ENCODE measurements at regions not wholly inside any gene's neighbourhood (a gene's known extent, or its start where the extent isn't known, plus 50 kb on each side); places are given as distances from the start of the nearest gene placed in this dataset.

- Histone ChIP-seq H3K4me1 (ENCODE audit: low read length) (no peaks in the 10 kb centered on the region), H3K9ac (ENCODE audit: low read length) (no peak overlapping the region), H3K79me2 (ENCODE audit: low read length) (no peaks in the 10 kb centered on the region), H3K27me3 (ENCODE audit: low read depth, low read length) (peaks cover 25% of the 10 kb centered on the region), H3K27ac (ENCODE audit: low read length) (no peak overlapping the region), H3K36me3 (replicated peaks; ENCODE audit: low read depth, low read length) (no peaks in the 10 kb centered on the region), H4K20me1 (ENCODE audit: insufficient read depth, low read length) (no peaks in the 10 kb centered on the region), H3K4me3 (ENCODE audit: low read length) (no peak overlapping the region), H3K9me3 (ENCODE audit: insufficient read depth, low read length) (no peaks in the 10 kb centered on the region), H3K4me2 (ENCODE audit: low read length) (no peak overlapping the region), H2AFZ (ENCODE audit: low read depth, low read length) (no peak overlapping the region)
- no peak for TF ChIP-seq EZH2phosphoT487 (IDR thresholded peaks at IDR 0.05; ENCODE audit: low read depth)
- TF ChIP-seq, protein P1, sequence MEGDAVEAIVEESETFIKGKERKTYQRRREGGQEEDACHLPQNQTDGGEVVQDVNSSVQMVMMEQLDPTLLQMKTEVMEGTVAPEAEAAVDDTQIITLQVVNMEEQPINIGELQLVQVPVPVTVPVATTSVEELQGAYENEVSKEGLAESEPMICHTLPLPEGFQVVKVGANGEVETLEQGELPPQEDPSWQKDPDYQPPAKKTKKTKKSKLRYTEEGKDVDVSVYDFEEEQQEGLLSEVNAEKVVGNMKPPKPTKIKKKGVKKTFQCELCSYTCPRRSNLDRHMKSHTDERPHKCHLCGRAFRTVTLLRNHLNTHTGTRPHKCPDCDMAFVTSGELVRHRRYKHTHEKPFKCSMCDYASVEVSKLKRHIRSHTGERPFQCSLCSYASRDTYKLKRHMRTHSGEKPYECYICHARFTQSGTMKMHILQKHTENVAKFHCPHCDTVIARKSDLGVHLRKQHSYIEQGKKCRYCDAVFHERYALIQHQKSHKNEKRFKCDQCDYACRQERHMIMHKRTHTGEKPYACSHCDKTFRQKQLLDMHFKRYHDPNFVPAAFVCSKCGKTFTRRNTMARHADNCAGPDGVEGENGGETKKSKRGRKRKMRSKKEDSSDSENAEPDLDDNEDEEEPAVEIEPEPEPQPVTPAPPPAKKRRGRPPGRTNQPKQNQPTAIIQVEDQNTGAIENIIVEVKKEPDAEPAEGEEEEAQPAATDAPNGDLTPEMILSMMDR (IDR thresholded peaks at IDR 0.05; ENCODE audit: low read depth, low read length) = peak; percentile 86
These were observed 56.1 kb upstream of the SLC35G4 start for GRCh38 chr18:11553098-11553940.

DNA sequence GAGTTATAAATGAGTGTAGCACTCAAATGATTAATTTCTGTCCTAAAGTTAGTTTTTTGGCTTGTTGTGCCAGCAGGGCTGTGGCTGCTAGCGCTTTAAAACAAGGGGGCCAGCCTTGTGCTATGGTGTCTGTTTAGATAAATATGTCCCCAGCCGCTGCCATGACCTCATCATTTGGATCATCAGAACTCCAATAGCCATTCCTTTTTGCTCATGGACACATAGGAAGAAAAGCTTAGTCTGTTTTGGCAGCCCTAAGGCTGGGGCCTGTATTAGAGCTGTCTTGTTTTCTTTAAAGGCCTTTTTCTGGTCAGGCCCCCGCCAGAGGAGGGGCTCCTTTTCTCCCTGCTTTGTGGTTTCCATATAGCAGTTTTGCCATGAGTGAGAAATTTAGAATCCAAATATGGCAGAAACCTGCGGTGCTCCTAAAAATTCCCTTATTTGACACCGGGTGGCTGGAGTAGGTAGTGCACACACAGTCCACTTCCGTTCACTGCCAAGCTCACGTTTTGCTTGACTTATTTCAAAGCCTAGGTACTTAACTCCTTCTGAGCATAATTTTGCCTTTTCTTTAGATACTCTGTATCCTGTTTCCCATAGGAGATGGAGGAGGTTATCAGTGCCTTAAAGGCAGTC is 60.4 kb upstream of the SLC35G4 start:
- no peaks in the 10 kb centered on the region for H3K79me2 ChIP-seq (ENCODE audit: low read length)
- no peak overlapping the region for H3K4me3 ChIP-seq (ENCODE audit: low read length)
- peaks cover 28% of the 10 kb centered on the region for H3K27me3 ChIP-seq (ENCODE audit: low read depth, low read length)
- H3K4me1 ChIP-seq (ENCODE audit: low read length) = no peaks in the 10 kb centered on the region
- H3K9me3 ChIP-seq (ENCODE audit: insufficient read depth, low read length) = no peaks in the 10 kb centered on the region
- no peak overlapping the region for H3K4me2 ChIP-seq (ENCODE audit: low read length)
- H3K27ac ChIP-seq (ENCODE audit: low read length) = no peak overlapping the region
- no peak overlapping the region for H3K9ac ChIP-seq (ENCODE audit: low read length)
- H2AFZ ChIP-seq (ENCODE audit: low read depth, low read length) = no peak overlapping the region
- TF ChIP-seq, protein P1 (IDR thresholded peaks at IDR 0.05; ENCODE audit: low read depth, low read length) = no peak
- no peak for TF ChIP-seq EZH2phosphoT487 (IDR thresholded peaks at IDR 0.05; ENCODE audit: low read depth)
- H4K20me1 ChIP-seq (ENCODE audit: insufficient read depth, low read length) = no peaks in the 10 kb centered on the region
- no peaks in the 10 kb centered on the region for H3K36me3 ChIP-seq (replicated peaks; ENCODE audit: low read depth, low read length)

DNA sequence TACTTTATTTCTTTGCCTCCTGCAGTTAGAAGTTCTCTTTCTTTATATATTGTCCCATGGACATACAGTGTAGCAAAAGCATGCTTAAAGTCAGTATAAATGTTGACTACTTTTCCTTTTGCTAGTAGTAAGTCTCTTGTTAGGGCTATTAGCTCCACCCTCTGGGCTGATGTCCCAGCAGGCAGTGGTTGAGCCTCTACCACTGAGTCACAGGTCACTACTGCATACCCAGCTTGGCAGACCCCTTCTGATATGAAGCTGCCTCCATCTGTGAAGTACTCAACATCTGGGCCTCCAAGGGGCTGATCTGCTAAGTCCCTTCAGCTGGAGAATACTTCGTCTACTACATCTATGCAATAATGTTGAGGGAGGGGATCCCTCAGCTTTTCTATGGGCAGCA is 61.0 kb upstream of the SLC35G4 start:
- Histone ChIP-seq H3K9me3 (ENCODE audit: insufficient read depth, low read length) (no peaks in the 10 kb centered on the region), H3K4me3 (ENCODE audit: low read length) (no peak overlapping the region), H4K20me1 (ENCODE audit: insufficient read depth, low read length) (no peaks in the 10 kb centered on the region), H3K4me1 (ENCODE audit: low read length) (no peaks in the 10 kb centered on the region), H3K27ac (ENCODE audit: low read length) (no peak overlapping the region), H2AFZ (ENCODE audit: low read depth, low read length) (no peak overlapping the region), H3K27me3 (ENCODE audit: low read depth, low read length) (peaks cover 28% of the 10 kb centered on the region), H3K36me3 (replicated peaks; ENCODE audit: low read depth, low read length) (no peaks in the 10 kb centered on the region), H3K4me2 (ENCODE audit: low read length) (no peak overlapping the region), H3K9ac (ENCODE audit: low read length) (no peak overlapping the region), H3K79me2 (ENCODE audit: low read length) (no peaks in the 10 kb centered on the region)
- no peak for TF ChIP-seq EZH2phosphoT487 (IDR thresholded peaks at IDR 0.05; ENCODE audit: low read depth)
- TF ChIP-seq, protein P1 (IDR thresholded peaks at IDR 0.05; ENCODE audit: low read depth, low read length) = no peak

DNA sequence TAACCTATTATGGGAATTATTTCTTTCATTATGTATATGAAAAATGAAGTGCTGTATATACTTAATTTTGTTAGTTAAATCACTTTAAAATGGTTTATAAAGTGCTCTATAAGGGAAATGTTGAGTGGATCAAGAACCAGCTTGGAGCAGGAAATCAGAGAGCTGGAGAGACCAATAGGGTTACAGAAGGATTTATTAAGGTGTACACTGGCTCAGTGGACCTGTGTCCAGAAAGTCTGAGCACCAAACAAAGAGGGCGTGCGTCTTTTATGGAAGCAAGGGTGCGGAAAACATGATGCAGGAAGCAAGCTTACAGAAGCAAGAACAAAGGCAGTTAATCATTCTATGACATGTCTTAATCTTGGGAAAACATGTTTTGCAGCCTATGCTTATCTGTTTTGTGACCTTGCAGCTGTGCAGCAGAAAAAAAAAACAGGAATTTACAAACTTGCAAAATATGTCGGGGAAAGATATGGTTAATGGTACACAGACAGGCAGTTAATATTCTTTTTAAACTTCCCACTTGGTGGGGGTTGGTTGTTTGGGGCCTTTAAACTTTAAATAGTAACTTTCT is 65.2 kb upstream of the SLC35G4 start:
- Histone ChIP-seq H3K9me3 (ENCODE audit: insufficient read depth, low read length) (no peaks in the 10 kb centered on the region), H3K79me2 (ENCODE audit: low read length) (no peaks in the 10 kb centered on the region), H3K4me2 (ENCODE audit: low read length) (no peak overlapping the region)

More for the DNA sequence above, 65.2 kb upstream of the SLC35G4 start:
- Histone ChIP-seq H3K4me3 (ENCODE audit: low read length) (no peak overlapping the region), H3K9ac (ENCODE audit: low read length) (no peak overlapping the region), H3K27ac (ENCODE audit: low read length) (no peak overlapping the region), H3K27me3 (ENCODE audit: low read depth, low read length) (0 out of 2 replicates have a peak, but pooled peaks cover 3% of the 10 kb centered on the region), H3K4me1 (ENCODE audit: low read length) (no peaks in the 10 kb centered on the region), H4K20me1 (ENCODE audit: insufficient read depth, low read length) (no peaks in the 10 kb centered on the region), H2AFZ (ENCODE audit: low read depth, low read length) (no peak overlapping the region), H3K36me3 (replicated peaks; ENCODE audit: low read depth, low read length) (no peaks in the 10 kb centered on the region)
- TF ChIP-seq, protein P1 (IDR thresholded peaks at IDR 0.05; ENCODE audit: low read depth, low read length) = no peak
- TF ChIP-seq EZH2phosphoT487 (IDR thresholded peaks at IDR 0.05; ENCODE audit: low read depth) = no peak

Data from OCI-LY3 (cell line).